Activated naive CD4-positive, alpha-beta T cell treated with anti-CD3 and anti-CD28 coated beads, Interleukin-2, amount 10 ng/mL, durations not matched to agents 7 days and 5 days (primary cell): ENCODE measurements at regions not wholly inside any gene's neighbourhood (a gene's known extent, or its start where the extent isn't known, plus 50 kb on each side); places are given as distances from the start of the nearest gene placed in this dataset.
A peak's percentile ranks its signal among the peaks of the same experiment; 100 is the strongest.

ENCODE experiments used
- CTCF ChIA-PET: fragments of 350-600 bp; sonication (Branson Sonifier 250); formaldehyde crosslinking; loops from one replicate; lab custom pipeline; 2021; ENCODE audit warnings: antibody characterized with exemption; lab: Charles Lee
- DNase-seq: peaks from one replicate; pipeline ENCODE4 v3.0.0-alpha.2; 2020
- H3K27ac Mint-ChIP-seq: one replicate; pipeline ENCODE4 v1.8.0; 2021; ENCODE audit warnings: mild to moderate bottlenecking, moderate library complexity, mixed read lengths
- H3K27me3 Mint-ChIP-seq: one replicate; pipeline ENCODE4 v1.8.0; 2021; ENCODE audit warnings: mild to moderate bottlenecking, mixed read lengths
- H3K36me3 Mint-ChIP-seq: one replicate; pipeline ENCODE4 v1.8.0; 2021; ENCODE audit warnings: mixed read lengths
- H3K4me1 Mint-ChIP-seq: one replicate; pipeline ENCODE4 v1.8.0; 2021; ENCODE audit warnings: mixed read lengths
- H3K4me3 Mint-ChIP-seq: one replicate; pipeline ENCODE4 v1.8.0; 2021; ENCODE audit warnings: mild to moderate bottlenecking, moderate library complexity, mixed read lengths
- H3K9me3 Mint-ChIP-seq: one replicate; pipeline ENCODE4 v1.8.0; 2021; ENCODE audit warnings: mixed read lengths

DNA sequence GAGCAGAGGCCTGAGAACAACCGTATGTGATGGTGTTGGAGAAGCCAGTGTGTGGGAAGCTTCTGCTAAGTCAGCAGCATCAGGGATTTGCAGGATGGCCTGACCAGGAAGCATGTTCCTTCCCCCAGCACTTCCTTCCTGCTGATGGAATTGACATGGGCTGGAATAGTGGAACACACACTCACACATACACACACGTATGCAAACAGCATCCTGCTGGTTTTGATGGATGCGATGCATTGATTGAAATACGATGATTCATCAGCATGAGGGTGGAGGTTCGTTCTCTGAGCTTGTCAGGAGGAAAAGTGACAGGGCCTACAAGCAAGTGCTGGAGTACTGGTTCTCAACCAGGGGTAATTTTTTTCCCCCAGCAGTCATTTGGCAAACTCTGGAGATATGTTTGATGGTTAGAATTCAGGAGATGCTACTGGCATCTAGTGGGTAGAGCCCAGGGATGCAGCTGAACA, 229.1 kb downstream of the NFATC2 start:
- CTCF ChIA-PET, result interaction anchor here (1.1 to 1.2 kb wide), 2 partner anchors 326 to 332 kb away, joined by 3 to 5 read pairs; no protein-coding TSS in a partner anchor
- Mint-ChIP-seq H3K27ac (no peak overlapping the region), H3K27me3 (peaks cover 17% of the 10 kb centered on the region), H3K9me3 (no peaks in the 10 kb centered on the region), H3K36me3 (no peaks in the 10 kb centered on the region), H3K4me1 (no peaks in the 10 kb centered on the region), H3K4me3 (no peak overlapping the region)
- DNase-seq, result no peak

DNA sequence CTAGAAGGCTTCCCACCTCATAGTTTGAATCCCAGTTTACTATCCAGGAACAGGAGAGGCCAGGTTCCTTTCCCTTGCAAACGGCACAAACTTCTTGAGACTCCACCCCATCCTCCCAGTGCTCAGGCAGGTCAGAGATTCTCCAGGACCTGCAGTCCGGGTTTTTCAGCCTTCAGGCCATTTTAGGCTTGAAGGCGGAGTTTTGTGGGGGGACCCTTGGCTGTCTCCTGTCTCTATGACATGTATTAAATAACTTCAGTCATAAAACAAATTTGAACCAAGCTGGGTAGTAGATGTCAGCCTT, 230.1 kb downstream of the NFATC2 start:
- Mint-ChIP-seq H3K9me3 (no peaks in the 10 kb centered on the region), H3K4me3 (no peak overlapping the region), H3K4me1 (no peaks in the 10 kb centered on the region), H3K27ac (no peak overlapping the region), H3K27me3 (peaks cover 23% of the 10 kb centered on the region), H3K36me3 (no peaks in the 10 kb centered on the region)
- DNase-seq, result no peak
- CTCF ChIA-PET, result no interaction called here

DNA sequence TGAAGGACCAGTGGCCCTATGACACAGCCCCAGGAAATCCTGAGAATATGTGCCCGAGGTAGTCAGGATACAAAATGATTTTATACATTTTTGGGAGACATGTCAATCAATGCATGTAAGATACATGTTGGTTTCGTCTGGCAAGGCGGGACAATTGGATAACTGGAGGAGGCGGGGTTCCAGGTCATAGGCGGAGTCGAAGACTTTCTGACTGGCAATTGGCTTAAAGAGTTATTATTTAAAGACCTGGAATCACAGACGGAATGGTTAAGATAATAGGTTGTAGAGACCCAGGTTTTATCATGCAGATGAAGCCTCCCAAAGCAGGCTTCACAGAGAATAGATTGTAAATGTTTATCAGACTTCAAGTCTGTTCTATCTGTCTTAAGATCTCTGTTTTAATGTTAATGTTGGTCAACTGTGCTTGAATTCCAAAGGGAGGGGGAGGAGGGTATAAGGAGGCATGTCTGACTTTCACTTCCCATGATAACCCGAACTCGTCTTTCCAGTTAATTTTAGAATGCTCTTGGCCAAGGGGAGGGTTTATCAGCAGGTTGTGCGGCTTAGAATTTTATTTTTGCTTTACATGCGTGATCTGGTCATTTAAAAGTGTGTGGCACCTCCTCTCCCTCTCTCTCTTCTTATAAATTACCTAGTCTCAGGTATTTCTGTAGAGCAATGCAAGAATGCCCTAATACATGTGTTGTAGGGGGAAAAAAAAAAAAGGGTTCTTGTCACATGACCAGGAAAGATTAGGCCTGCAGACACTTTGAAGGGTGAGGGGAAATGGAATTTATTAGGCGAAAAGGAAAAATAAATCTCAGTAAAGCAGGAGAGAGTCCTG, 230.7 kb downstream of the NFATC2 start:
- Mint-ChIP-seq H3K4me3 (no peak overlapping the region), H3K27ac (no peak overlapping the region), H3K9me3 (no peaks in the 10 kb centered on the region), H3K36me3 (no peaks in the 10 kb centered on the region), H3K4me1 (no peaks in the 10 kb centered on the region), H3K27me3 (peaks cover 27% of the 10 kb centered on the region)
- CTCF ChIA-PET, result interaction anchor here (1.0 kb wide), 1 partner anchor 13 kb away, joined by 3 read pairs; no protein-coding TSS in a partner anchor
- no peak for DNase-seq

GRCh38 chr20:51310216-51310615, 232.3 kb downstream of the NFATC2 start:
- Mint-ChIP-seq H3K4me1 (no peaks in the 10 kb centered on the region), H3K9me3 (no peaks in the 10 kb centered on the region), H3K36me3 (no peaks in the 10 kb centered on the region), H3K27ac (no peak overlapping the region), H3K4me3 (no peak overlapping the region), H3K27me3 (peaks cover 33% of the 10 kb centered on the region)
- CTCF ChIA-PET, result interaction anchor here (3.0 to 7.8 kb wide), 2 partner anchors 16 to 322 kb away, joined by 12 to 151 read pairs; no protein-coding TSS in a partner anchor
- DNase-seq, result no peak

- no peak overlapping the region for H3K4me3 Mint-ChIP-seq
- peaks cover under 1% of the 10 kb centered on the region for H3K9me3 Mint-ChIP-seq
- no peak for DNase-seq
- H3K4me1 Mint-ChIP-seq, result no peaks in the 10 kb centered on the region
- H3K36me3 Mint-ChIP-seq, result no peaks in the 10 kb centered on the region
- no peak overlapping the region for H3K27ac Mint-ChIP-seq
- H3K27me3 Mint-ChIP-seq, result peaks cover 35% of the 10 kb centered on the region
- CTCF ChIA-PET, result interaction anchor here (1.4 to 7.8 kb wide), 5 partner anchors 10 to 328 kb away, joined by 4 to 151 read pairs (median 12); no protein-coding TSS in a partner anchor
These were observed 233.4 kb downstream of the NFATC2 start for GRCh38 chr20:51309128-51309527.

DNA sequence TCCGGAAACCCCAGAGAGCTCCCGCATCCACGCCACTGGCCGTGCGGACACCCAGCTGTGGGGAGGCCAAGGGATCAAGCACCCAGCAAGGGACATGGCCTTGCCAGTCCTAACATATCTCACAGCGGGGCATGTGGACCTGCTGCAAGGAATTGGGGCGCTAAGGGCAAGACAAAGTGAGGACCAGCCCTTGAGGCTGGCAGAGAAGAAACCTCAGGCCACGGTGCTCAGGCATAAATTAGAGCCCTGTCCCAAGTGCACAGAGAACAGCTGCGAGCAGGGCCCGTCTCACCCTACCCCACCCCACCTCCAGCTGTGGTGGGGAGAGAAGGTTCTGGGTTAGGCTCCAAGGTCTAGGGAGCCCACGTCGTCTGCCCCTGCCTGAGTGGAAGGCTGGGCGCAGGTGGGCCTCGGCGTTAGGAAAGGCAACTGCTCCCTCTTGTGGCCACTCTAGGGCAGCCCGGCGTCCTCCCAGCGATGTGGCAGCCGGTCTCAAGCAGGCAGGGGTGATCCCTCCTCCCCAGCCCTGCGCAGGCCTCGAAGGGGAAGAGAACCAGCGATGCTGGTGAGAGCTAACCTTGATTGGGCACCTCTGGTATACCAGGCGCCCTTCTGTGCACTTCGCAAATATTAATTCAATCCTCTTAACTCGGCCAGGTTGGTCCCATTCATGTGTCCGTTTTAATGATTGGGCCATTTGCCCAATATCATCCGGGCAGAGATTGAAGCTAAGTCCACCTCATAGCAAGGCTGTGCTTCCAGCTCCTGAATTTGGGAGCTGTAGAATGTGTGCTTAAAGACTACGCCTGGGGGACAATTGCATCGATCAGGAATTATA, 235.8 kb downstream of the NFATC2 start:
- H3K36me3 Mint-ChIP-seq, result no peaks in the 10 kb centered on the region
- peaks cover 3% of the 10 kb centered on the region for H3K9me3 Mint-ChIP-seq
- DNase-seq, result peak; percentile 80
- CTCF ChIA-PET, result interaction anchor here (0.6 to 7.8 kb wide), 15 partner anchors 17 to 518 kb away, joined by 3 to 151 read pairs (median 4); partner anchors contain the start of gene BCAS4
- H3K4me1 Mint-ChIP-seq, result no peaks in the 10 kb centered on the region
- H3K4me3 Mint-ChIP-seq, result no peak overlapping the region
- no peak overlapping the region for H3K27ac Mint-ChIP-seq
- peaks cover 30% of the 10 kb centered on the region for H3K27me3 Mint-ChIP-seq

- Mint-ChIP-seq H3K36me3 (no peaks in the 10 kb centered on the region), H3K9me3 (peaks cover 3% of the 10 kb centered on the region), H3K4me3 (no peak overlapping the region), H3K27ac (no peak overlapping the region), H3K4me1 (no peaks in the 10 kb centered on the region), H3K27me3 (peaks cover 30% of the 10 kb centered on the region)
- no peak for DNase-seq
- CTCF ChIA-PET, result interaction anchor here (1.2 to 7.8 kb wide), 9 partner anchors 19 to 518 kb away, joined by 3 to 151 read pairs (median 6); no protein-coding TSS in a partner anchor
These were observed 236.4 kb downstream of the NFATC2 start for GRCh38 chr20:51306081-51306480.

DNA sequence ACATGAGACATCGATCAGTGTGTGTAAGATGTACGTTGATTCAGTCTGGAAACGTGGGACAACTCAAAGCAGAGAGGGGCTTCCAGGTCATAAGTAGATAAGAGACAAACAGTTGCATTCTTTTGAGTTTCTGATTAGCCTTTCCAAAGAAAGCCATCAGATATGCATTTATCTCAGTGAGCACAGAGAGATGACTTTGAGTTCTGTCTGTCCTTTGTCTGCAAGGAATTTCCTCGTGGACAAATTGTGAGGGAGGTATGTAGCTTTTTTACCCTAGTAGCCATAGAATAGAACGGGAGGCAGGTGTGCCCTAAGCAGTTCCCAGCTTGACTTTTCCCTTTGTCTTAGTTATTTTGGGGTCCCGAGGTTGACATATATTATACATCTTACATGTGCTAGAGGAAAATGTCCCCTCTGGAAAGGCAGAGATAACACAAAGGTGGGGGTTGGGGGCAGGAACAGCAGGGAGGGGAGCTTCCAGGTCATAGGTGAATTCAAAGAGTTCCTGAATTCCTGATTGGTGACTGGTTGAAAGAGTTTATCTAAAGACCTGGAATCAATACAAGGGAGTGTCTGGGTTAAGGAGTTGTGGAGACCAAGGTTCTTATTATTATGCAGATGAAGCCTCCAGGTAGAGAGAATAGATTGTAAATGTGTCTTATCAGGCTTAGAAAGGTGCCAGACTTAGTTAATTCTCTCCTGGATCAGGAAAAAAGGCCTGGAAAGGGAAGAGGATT, 237.0 kb downstream of the NFATC2 start:
- Mint-ChIP-seq H3K9me3 (peaks cover 3% of the 10 kb centered on the region), H3K4me3 (no peak overlapping the region), H3K27me3 (peaks cover 30% of the 10 kb centered on the region), H3K4me1 (no peaks in the 10 kb centered on the region), H3K27ac (no peak overlapping the region), H3K36me3 (no peaks in the 10 kb centered on the region)
- DNase-seq, result no peak
- CTCF ChIA-PET, result interaction anchor here (0.6 to 7.8 kb wide), 9 partner anchors 10 to 517 kb away, joined by 3 to 151 read pairs (median 6); no protein-coding TSS in a partner anchor

DNA sequence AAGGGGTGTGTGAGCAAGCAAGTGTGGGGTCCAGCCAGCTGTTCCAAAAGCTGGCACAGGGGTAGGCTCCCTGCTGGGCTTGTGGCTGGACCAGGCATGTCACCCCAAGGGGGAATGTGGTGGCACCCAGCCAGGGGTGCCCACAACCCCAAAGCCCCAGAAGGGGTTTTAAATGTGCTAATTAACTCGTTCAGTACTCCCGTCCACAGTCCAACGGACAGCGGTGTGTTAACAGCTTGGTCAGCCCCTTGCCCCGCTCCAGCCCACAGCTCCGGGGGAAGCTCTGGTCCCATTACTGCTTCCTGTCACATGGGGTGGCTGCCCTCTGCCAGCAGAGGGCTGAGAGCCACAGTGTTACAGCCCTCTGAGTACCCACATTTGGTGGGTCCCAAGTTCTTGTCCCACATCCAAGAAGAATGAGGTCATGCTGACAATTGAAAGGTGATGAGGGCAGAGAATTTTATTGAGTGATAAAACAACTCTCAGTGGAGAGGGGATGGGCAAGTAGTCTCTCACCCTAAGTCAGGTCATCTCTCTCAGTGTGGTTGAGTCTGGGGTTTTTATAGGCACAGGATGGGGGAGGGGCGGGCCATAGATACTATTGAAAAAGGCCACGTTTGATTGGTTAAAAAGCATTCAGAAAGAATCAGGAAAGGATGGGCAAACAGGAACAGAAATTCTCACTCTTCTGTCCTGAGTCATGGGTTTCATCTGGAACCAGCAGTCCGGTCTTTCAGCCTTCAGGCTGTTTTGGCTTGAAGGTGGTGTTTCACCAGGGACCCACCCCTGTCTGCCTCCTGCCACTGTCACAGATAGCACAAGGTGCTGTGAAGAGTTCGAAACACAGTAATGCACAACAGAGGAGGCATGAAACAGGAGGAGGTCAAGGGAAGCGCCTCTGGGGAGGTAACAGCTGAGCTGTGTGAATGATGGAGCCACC, 238.5 kb downstream of the NFATC2 start:
- Mint-ChIP-seq H3K9me3 (peaks cover 3% of the 10 kb centered on the region), H3K36me3 (no peaks in the 10 kb centered on the region), H3K4me3 (no peak overlapping the region), H3K27me3 (peaks cover 28% of the 10 kb centered on the region), H3K4me1 (no peaks in the 10 kb centered on the region), H3K27ac (no peak overlapping the region)
- no peak for DNase-seq
- CTCF ChIA-PET, result interaction anchor here (0.6 to 7.8 kb wide), 3 partner anchors 8 to 315 kb away, joined by 4 to 151 read pairs (median 4); no protein-coding TSS in a partner anchor

DNA sequence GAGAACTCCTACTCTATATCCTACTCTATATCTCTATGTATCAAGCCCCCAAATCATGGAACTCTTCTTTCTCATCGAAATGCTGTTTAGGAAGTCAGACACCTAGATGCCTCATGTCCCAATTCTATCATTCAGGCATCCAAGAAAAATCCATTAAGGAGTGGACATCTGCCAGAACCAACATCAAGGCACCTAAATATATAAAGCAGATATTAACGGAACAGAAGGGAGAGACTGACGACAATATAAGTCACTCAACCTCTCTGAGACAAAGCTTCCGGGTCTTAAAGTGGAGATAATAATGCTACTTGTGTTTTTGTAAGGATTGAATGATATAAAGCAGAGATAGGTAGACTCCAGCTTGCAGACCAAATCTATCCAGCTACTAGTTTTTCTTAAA, 241.5 kb downstream of the NFATC2 start:
- H3K4me1 Mint-ChIP-seq, result no peaks in the 10 kb centered on the region
- no peak for DNase-seq
- H3K4me3 Mint-ChIP-seq, result no peak overlapping the region
- no peak overlapping the region for H3K27ac Mint-ChIP-seq
- CTCF ChIA-PET, result interaction anchor here (0.6 to 1.4 kb wide), 3 partner anchors 309 to 337 kb away, joined by 3 to 6 read pairs (median 5); no protein-coding TSS in a partner anchor
- no peaks in the 10 kb centered on the region for H3K36me3 Mint-ChIP-seq
- H3K27me3 Mint-ChIP-seq, result peaks cover 9% of the 10 kb centered on the region
- H3K9me3 Mint-ChIP-seq, result peaks cover 3% of the 10 kb centered on the region

GRCh38 chr20:51300104-51300503, 242.4 kb downstream of the NFATC2 start:
- H3K4me3 Mint-ChIP-seq, result no peak overlapping the region
- no peaks in the 10 kb centered on the region for H3K4me1 Mint-ChIP-seq
- H3K27me3 Mint-ChIP-seq, result peaks cover 11% of the 10 kb centered on the region
- no peaks in the 10 kb centered on the region for H3K36me3 Mint-ChIP-seq
- DNase-seq, result no peak
- H3K27ac Mint-ChIP-seq, result no peak overlapping the region
- CTCF ChIA-PET, result interaction anchor here (1.4 kb wide), 1 partner anchor 308 kb away, joined by 3 read pairs; no protein-coding TSS in a partner anchor
- H3K9me3 Mint-ChIP-seq, result peaks cover 3% of the 10 kb centered on the region

DNA sequence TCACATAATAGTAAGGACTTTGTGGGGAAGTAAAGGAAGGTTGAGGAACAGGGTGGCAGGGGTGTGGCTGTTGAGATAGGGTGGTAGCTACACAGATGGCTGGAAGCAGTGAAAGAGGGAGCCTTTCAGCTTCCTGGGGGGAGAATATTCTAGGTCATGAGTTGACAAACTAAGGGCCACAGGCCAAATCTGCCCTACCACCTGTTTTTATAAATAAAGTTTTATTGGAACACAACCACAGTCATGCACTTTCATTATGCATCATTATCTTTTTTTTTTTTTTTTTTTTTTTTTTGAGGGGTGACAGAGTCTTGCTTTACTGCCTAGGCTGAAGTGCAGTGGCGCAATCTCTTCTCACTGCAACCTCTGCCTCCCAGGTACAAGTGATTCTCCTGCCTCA, 243.1 kb downstream of the NFATC2 start:
- H3K27me3 Mint-ChIP-seq, result peaks cover 10% of the 10 kb centered on the region
- no peaks in the 10 kb centered on the region for H3K36me3 Mint-ChIP-seq
- H3K9me3 Mint-ChIP-seq, result peaks cover 3% of the 10 kb centered on the region
- no peaks in the 10 kb centered on the region for H3K4me1 Mint-ChIP-seq
- H3K27ac Mint-ChIP-seq, result no peak overlapping the region
- CTCF ChIA-PET, result interaction anchor here (0.8 kb wide), 1 partner anchor 12 kb away, joined by 3 read pairs; no protein-coding TSS in a partner anchor
- no peak for DNase-seq
- H3K4me3 Mint-ChIP-seq, result no peak overlapping the region
